ENCODE measurements at regions not wholly inside any gene's neighbourhood (a gene's known extent, or its start where the extent isn't known, plus 50 kb on each side); places are given as distances from the start of the nearest gene placed in this dataset.

GRCh38 chr3:62961874-62962556 is 86.8 kb upstream of the CADPS start:
- TF ChIP-seq CTCF (IDR thresholded peaks at IDR 0.05): no peak
- Histone ChIP-seq H3K9me3 (no peaks in the 10 kb centered on the region), H3K4me1 (no peaks in the 10 kb centered on the region), H3K27ac (no peak overlapping the region), H3K4me3 (no peak overlapping the region), H3K27me3 (no peaks in the 10 kb centered on the region), H3K36me3 (no peaks in the 10 kb centered on the region)
- intact Hi-C loops (cut with DNase I): no loop called here
- DNase-seq (no peak), ATAC-seq (no peak)

GRCh38 chr3:62962714-62963113 is 87.5 kb upstream of the CADPS start:
- TF ChIP-seq CTCF (IDR thresholded peaks at IDR 0.05): no peak
- DNase-seq: no peak
- no peaks in the 10 kb centered on the region for H3K4me1 ChIP-seq
- H3K27me3 ChIP-seq: no peaks in the 10 kb centered on the region
- intact Hi-C loops (cut with DNase I): no loop called here
- H3K4me3 ChIP-seq: no peak overlapping the region
- no peaks in the 10 kb centered on the region for H3K36me3 ChIP-seq
- no peaks in the 10 kb centered on the region for H3K9me3 ChIP-seq
- no peak for ATAC-seq
- no peak overlapping the region for H3K27ac ChIP-seq

GRCh38 chr3:62965311-62965710 is 90.1 kb upstream of the CADPS start:
- Histone ChIP-seq H3K36me3 (no peaks in the 10 kb centered on the region), H3K4me3 (no peak overlapping the region), H3K9me3 (no peaks in the 10 kb centered on the region), H3K27me3 (no peaks in the 10 kb centered on the region), H3K27ac (no peak overlapping the region), H3K4me1 (no peaks in the 10 kb centered on the region)
- intact Hi-C loops (cut with DNase I): no loop called here
- no peak for DNase-seq
- ATAC-seq: no peak
- TF ChIP-seq CTCF (IDR thresholded peaks at IDR 0.05): no peak

- intact Hi-C loops (cut with DNase I): no loop called here
- no peak for DNase-seq
- no peaks in the 10 kb centered on the region for H3K36me3 ChIP-seq
- no peak for ATAC-seq
- no peak overlapping the region for H3K4me3 ChIP-seq
- H3K27ac ChIP-seq: no peak overlapping the region
- no peaks in the 10 kb centered on the region for H3K4me1 ChIP-seq
- no peaks in the 10 kb centered on the region for H3K9me3 ChIP-seq
- TF ChIP-seq CTCF (IDR thresholded peaks at IDR 0.05): no peak
- H3K27me3 ChIP-seq: no peaks in the 10 kb centered on the region
Measured at GRCh38 chr3:62968128-62968527, 92.9 kb upstream of the CADPS start.

- no peak for TF ChIP-seq CTCF (IDR thresholded peaks at IDR 0.05)
Measured at GRCh38 chr3:62970648-62971047, 95.4 kb upstream of the CADPS start.

GRCh38 chr3:62975566-62975965 is 100.3 kb upstream of the CADPS start:
- no peak for DNase-seq
- no peaks in the 10 kb centered on the region for H3K27me3 ChIP-seq
- no peak for TF ChIP-seq CTCF (IDR thresholded peaks at IDR 0.05)
- no peaks in the 10 kb centered on the region for H3K9me3 ChIP-seq
- intact Hi-C loops (cut with DNase I): no loop called here
- ATAC-seq: no peak
- H3K4me1 ChIP-seq: no peaks in the 10 kb centered on the region
- no peak overlapping the region for H3K27ac ChIP-seq
- no peaks in the 10 kb centered on the region for H3K36me3 ChIP-seq
- H3K4me3 ChIP-seq: no peak overlapping the region

More at GRCh38 chr3:62970648-62971047, 95.4 kb upstream of the CADPS start:
- Histone ChIP-seq H3K27ac (no peak overlapping the region), H3K9me3 (no peaks in the 10 kb centered on the region), H3K4me1 (no peaks in the 10 kb centered on the region), H3K27me3 (no peaks in the 10 kb centered on the region), H3K4me3 (no peak overlapping the region), H3K36me3 (no peaks in the 10 kb centered on the region)
- no peak for DNase-seq
- no peak for ATAC-seq
- intact Hi-C loops (cut with DNase I): no loop called here
